GM19324 (cell line): ENCODE measurements at regions not wholly inside any gene's neighbourhood (a gene's known extent, or its start where the extent isn't known, plus 50 kb on each side); places are given as distances from the start of the nearest gene placed in this dataset.

ENCODE experiments used
- ATAC-seq: cut with Tn5 transposase; IDR thresholded peaks from one replicate; pipeline ENCODE4 v1.9.1; 2021; ENCODE audit warnings: mild to moderate bottlenecking, moderate library complexity; ENCODE audit not compliant: unreplicated experiment, low FRiP score

- no peak for ATAC-seq
Measured at GRCh38 chr20:23282546-23282945, 68.0 kb upstream of the NXT1 start.

- no peak for ATAC-seq
Measured at GRCh38 chr20:23282111-23282510, 68.5 kb upstream of the NXT1 start.

GRCh38 chr20:23279836-23280235, 70.8 kb upstream of the NXT1 start:
- ATAC-seq = no peak

- no peak for ATAC-seq
Measured at GRCh38 chr20:23278172-23278571, 72.4 kb upstream of the NXT1 start.

GRCh38 chr20:23277316-23277715, 73.3 kb upstream of the NXT1 start:
- ATAC-seq = no peak

- no peak for ATAC-seq
Measured at GRCh38 chr20:23273776-23274175, 76.8 kb upstream of the NXT1 start.

- ATAC-seq = no peak
Measured at GRCh38 chr20:23272176-23273029, 78.2 kb upstream of the NXT1 start.

- ATAC-seq = no peak
Measured at GRCh38 chr20:23270382-23270911, 80.1 kb upstream of the NXT1 start.

GRCh38 chr20:23269954-23270353, 80.6 kb upstream of the NXT1 start:
- no peak for ATAC-seq

- no peak for ATAC-seq
Measured at GRCh38 chr20:23268792-23269354, 81.7 kb upstream of the NXT1 start.

- no peak for ATAC-seq
Measured at GRCh38 chr20:23267909-23268308, 82.7 kb upstream of the NXT1 start.

- no peak for ATAC-seq
Measured at GRCh38 chr20:23266530-23267398, 83.8 kb upstream of the NXT1 start.

- ATAC-seq = no peak
Measured at GRCh38 chr20:23265226-23265625, 85.4 kb upstream of the NXT1 start.

- no peak for ATAC-seq
Measured at GRCh38 chr20:23264545-23264944, 86.0 kb upstream of the NXT1 start.

GRCh38 chr20:23260181-23260840, 90.3 kb upstream of the NXT1 start:
- ATAC-seq = no peak

GRCh38 chr20:23258747-23259121, 91.9 kb upstream of the NXT1 start:
- no peak for ATAC-seq

GRCh38 chr20:23257848-23258746, 92.5 kb upstream of the NXT1 start:
- no peak for ATAC-seq

GRCh38 chr20:23257106-23257761, 93.4 kb upstream of the NXT1 start:
- no peak for ATAC-seq
